Ovary (tissue), 3 donors: ENCODE measurements at regions not wholly inside any gene's neighbourhood (a gene's known extent, or its start where the extent isn't known, plus 50 kb on each side); places are given as distances from the start of the nearest gene placed in this dataset.

Experiments used
- CTCF ChIP-seq, 3 donors: fragments of 450-650 bp in 2 of 3; fragments of 200-600 bp in 1 of 3; IDR thresholded peaks; one replicate each; pipeline versions ENCODE4 v1.5.1 to v1.8.0; 2016 to 2022; ENCODE audit warnings: antibody characterized with exemption in 3 of 3, mild to moderate bottlenecking in 1 of 3
- POLR2A ChIP-seq: fragments of 450-650 bp; IDR thresholded peaks from one replicate; pipeline ENCODE4 v1.6.1; 2017; ENCODE audit warnings: antibody characterized with exemption, mild to moderate bottlenecking, moderate library complexity
- donor health status: DM: no; HTN: no; CAD: no.

- TF ChIP-seq CTCF (IDR thresholded peaks at IDR 0.05) (no peak), POLR2A (no peak)
Observed at GRCh38 chr6:140434761-140435160, 1060.3 kb upstream of the CITED2 start.
